HFFc6 (cell line): ENCODE measurements at regions not wholly inside any gene's neighbourhood (a gene's known extent, or its start where the extent isn't known, plus 50 kb on each side); places are given as distances from the start of the nearest gene placed in this dataset.

Source experiments
- DNase-seq: peaks from one replicate; pipeline ENCODE4 v3.0.0-alpha.2; 2018
- H3K27ac Mint-ChIP-seq: 2 replicates; pipeline ENCODE4 v1.8.0; 2020; ENCODE audit warnings: mild to moderate bottlenecking, mixed read lengths
- H3K27me3 Mint-ChIP-seq: 2 replicates; pipeline ENCODE4 v1.8.0; 2021; ENCODE audit warnings: mild to moderate bottlenecking, moderate library complexity, mixed read lengths; ENCODE audit not compliant: insufficient read depth
- H3K36me3 Mint-ChIP-seq: 2 replicates; pipeline ENCODE4 v1.8.0; 2021; ENCODE audit warnings: low read depth, mixed read lengths
- H3K4me1 Mint-ChIP-seq: 2 replicates; pipeline ENCODE4 v1.8.0; 2020; ENCODE audit warnings: low read depth, mixed read lengths
- H3K4me3 Mint-ChIP-seq: 2 replicates; pipeline ENCODE4 v1.8.0; 2020; ENCODE audit warnings: mild to moderate bottlenecking, moderate library complexity, mixed read lengths
- H3K9me3 Mint-ChIP-seq: 2 replicates; pipeline ENCODE4 v1.8.0; 2020; ENCODE audit warnings: mild to moderate bottlenecking, mixed read lengths
- TF ChIP-seq, protein P1 (sequence below): fragments of 200-600 bp; sonication (generic); IDR thresholded peaks from 2 replicates; pipeline ENCODE4 v1.5.0; 2021; ENCODE audit warnings: antibody characterized with exemption, mild to moderate bottlenecking

DNA sequence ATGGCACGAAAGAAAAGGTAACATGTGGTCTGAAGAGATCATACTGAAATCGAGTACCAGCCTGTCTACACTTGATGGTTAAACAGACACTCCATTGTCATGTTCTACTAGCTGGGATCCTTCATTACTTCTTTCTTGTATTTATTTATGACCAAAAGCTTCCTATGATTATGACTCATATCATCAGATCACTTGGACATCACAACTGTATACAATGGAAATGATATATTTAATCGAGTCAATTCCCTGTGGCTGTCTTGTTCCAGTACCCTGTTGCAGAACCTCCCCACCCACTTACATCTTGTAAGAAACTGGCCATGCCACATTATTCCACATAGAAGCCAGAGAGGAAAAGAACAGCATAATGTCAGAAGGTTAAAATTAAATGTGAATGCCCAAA, 358.9 kb downstream of the ZEB2 start:
- Mint-ChIP-seq H3K36me3 (no peaks in the 10 kb centered on the region), H3K4me1 (peaks cover 14% of the 10 kb centered on the region), H3K9me3 (no peaks in the 10 kb centered on the region), H3K4me3 (no peak overlapping the region), H3K27me3 (no peaks in the 10 kb centered on the region), H3K27ac (no peak overlapping the region)
- no peak for DNase-seq
- TF ChIP-seq, protein P1, sequence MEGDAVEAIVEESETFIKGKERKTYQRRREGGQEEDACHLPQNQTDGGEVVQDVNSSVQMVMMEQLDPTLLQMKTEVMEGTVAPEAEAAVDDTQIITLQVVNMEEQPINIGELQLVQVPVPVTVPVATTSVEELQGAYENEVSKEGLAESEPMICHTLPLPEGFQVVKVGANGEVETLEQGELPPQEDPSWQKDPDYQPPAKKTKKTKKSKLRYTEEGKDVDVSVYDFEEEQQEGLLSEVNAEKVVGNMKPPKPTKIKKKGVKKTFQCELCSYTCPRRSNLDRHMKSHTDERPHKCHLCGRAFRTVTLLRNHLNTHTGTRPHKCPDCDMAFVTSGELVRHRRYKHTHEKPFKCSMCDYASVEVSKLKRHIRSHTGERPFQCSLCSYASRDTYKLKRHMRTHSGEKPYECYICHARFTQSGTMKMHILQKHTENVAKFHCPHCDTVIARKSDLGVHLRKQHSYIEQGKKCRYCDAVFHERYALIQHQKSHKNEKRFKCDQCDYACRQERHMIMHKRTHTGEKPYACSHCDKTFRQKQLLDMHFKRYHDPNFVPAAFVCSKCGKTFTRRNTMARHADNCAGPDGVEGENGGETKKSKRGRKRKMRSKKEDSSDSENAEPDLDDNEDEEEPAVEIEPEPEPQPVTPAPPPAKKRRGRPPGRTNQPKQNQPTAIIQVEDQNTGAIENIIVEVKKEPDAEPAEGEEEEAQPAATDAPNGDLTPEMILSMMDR = no peak

GRCh38 chr2:144159240-144159639, 360.7 kb downstream of the ZEB2 start:
- peaks cover 18% of the 10 kb centered on the region for H3K4me1 Mint-ChIP-seq
- no peaks in the 10 kb centered on the region for H3K9me3 Mint-ChIP-seq
- H3K36me3 Mint-ChIP-seq = no peaks in the 10 kb centered on the region
- H3K27ac Mint-ChIP-seq = no peak overlapping the region
- TF ChIP-seq, protein P1 = peak; percentile 42
- no peaks in the 10 kb centered on the region for H3K27me3 Mint-ChIP-seq
- DNase-seq = no peak
- no peak overlapping the region for H3K4me3 Mint-ChIP-seq

DNA sequence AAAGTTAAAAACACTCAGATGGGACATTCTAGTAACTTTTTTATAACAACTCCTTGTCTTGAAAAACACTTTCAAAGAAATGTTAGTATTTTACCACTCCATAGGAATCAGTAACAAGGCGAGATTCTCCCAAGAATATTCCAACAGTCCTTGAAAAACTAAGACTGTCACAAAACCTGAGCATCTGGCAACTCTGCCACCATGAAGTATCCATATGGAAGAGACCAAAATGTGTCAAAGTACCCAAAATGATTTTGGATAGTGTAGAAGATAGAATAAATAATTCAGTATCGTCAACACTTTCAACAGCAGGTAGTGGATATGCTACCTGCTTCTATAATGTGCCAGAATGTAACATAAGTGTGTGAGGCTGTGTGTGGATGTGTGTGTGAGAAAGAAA, 361.8 kb downstream of the ZEB2 start:
- H3K27me3 Mint-ChIP-seq = no peaks in the 10 kb centered on the region

DNA sequence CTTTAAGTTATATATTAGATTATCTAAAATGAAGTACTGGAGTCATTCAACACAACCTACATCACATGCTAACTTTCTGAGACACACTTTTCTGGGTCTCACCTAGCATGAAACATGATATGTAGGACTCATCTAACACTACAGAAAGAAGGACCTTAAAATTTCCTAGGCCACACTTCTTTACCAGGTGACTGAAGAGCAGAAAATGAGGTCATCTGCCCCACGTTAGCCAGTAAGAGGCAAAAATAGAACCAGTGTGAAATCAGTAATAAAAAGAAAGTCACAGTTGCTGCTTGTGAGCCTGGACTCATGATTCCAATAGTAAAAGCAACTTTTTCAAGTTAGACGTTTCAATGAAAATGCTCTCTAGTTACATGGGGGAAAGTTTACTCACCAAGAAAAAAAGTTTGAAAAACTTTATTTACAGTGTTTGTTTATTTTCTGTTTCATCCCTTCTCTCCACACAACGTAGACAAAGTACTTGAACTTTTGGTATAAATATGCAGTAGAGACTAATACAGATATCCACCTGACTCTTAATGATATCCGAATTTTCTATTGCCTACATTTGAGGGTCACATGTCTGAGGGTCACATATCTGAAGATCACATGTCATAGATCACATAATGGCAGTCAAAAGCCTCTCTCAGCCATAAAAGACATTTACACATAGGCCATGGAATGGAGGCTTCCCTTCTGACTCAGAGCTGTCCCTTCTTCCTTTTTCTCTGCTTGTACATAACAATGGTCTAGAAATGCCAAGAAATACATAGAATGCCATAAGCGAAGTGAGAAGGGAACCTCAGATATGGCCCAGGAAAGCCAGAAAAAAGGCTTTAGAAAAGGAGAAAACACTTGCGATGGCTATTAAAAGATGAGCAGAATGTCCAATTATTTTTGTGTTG, 362.9 kb downstream of the ZEB2 start:
- H3K27ac Mint-ChIP-seq = no peak overlapping the region

More for the DNA sequence above, 361.8 kb downstream of the ZEB2 start:
- H3K27ac Mint-ChIP-seq = no peak overlapping the region
- no peaks in the 10 kb centered on the region for H3K9me3 Mint-ChIP-seq
- no peak for DNase-seq
- no peaks in the 10 kb centered on the region for H3K36me3 Mint-ChIP-seq
- TF ChIP-seq, protein P1 = no peak
- H3K4me1 Mint-ChIP-seq = peaks cover 28% of the 10 kb centered on the region
- H3K4me3 Mint-ChIP-seq = no peak overlapping the region

DNA sequence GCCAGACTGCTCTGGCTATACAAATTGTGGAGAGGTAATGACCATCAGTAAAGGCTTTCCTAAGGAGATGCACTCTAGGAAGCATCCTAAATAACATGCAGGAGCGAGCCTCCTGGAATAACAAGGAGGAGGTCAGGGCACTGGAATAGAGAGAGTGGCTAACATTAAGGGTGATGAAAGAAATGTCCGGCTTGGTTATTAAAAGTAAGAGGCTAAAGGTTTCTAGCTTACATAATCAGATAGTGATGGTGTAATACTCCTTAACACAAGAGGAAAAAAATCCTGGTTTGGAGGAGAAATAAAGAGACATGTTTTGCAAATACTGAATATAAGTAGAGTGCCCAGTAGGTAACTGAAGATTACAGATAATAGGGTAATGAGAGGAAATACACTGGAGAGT, 365.7 kb downstream of the ZEB2 start:
- Mint-ChIP-seq H3K27me3 (no peaks in the 10 kb centered on the region), H3K27ac (no peak overlapping the region), H3K4me3 (no peak overlapping the region), H3K9me3 (no peaks in the 10 kb centered on the region), H3K36me3 (no peaks in the 10 kb centered on the region), H3K4me1 (peaks cover 52% of the 10 kb centered on the region)
- TF ChIP-seq, protein P1 = no peak
- no peak for DNase-seq

More for the DNA sequence above, 362.9 kb downstream of the ZEB2 start:
- Mint-ChIP-seq H3K27me3 (no peaks in the 10 kb centered on the region), H3K4me1 (peaks cover 39% of the 10 kb centered on the region), H3K36me3 (no peaks in the 10 kb centered on the region), H3K9me3 (no peaks in the 10 kb centered on the region), H3K4me3 (no peak overlapping the region)
- TF ChIP-seq, protein P1 = no peak
- no peak for DNase-seq
